GM23338 (cell line): ENCODE measurements at regions not wholly inside any gene's neighbourhood (a gene's known extent, or its start where the extent isn't known, plus 50 kb on each side); places are given as distances from the start of the nearest gene placed in this dataset.

Experiments used
- ATAC-seq: fragments of 200-7000 bp; cut with Tn5 transposase; 3 replicates; pipeline ENCODE4 v1.9.1; 2020
- DNase-seq: peaks from one replicate; pipeline ENCODE4 v3.0.0-alpha.2; 2015; ENCODE audit warnings: low spot score
- H2AFZ ChIP-seq: fragments of 200-600 bp; sonication (generic); 2 replicates; pipeline ENCODE4 v1.8.0; 2016; ENCODE audit warnings: antibody characterized with exemption, mild to moderate bottlenecking, moderate library complexity
- H3F3A ChIP-seq: fragments of 200-600 bp; sonication (generic); replicated peaks from 2 replicates; pipeline ENCODE4 v1.8.0; 2017; ENCODE audit warnings: antibody characterized with exemption, mixed run types, low read depth
- H3K27ac ChIP-seq: fragments of 200-600 bp; sonication (generic); 2 replicates; pipeline ENCODE4 v1.6.1; 2016; ENCODE audit warnings: low read depth
- H3K27me3 ChIP-seq: fragments of 200-600 bp; sonication (generic); 2 replicates; pipeline ENCODE4 v1.8.0; 2016; ENCODE audit warnings: mild to moderate bottlenecking, mixed run types, moderate library complexity; ENCODE audit not compliant: insufficient read depth
- H3K36me3 ChIP-seq: fragments of 200-600 bp; sonication (generic); 2 replicates; pipeline ENCODE4 v1.8.0; 2016; ENCODE audit warnings: mild to moderate bottlenecking; ENCODE audit not compliant: insufficient read depth
- H3K4me1 ChIP-seq: fragments of 200-600 bp; sonication (generic); 2 replicates; pipeline ENCODE4 v1.8.0; 2016; ENCODE audit warnings: mild to moderate bottlenecking, moderate library complexity; ENCODE audit not compliant: insufficient read depth
- H3K4me2 ChIP-seq: fragments of 200-600 bp; sonication (generic); 2 replicates; pipeline ENCODE4 v1.7.1; 2017; ENCODE audit warnings: mixed run types
- H3K4me3 ChIP-seq: fragments of 200-600 bp; sonication (generic); 2 replicates; pipeline ENCODE4 v1.6.1; 2016; ENCODE audit warnings: mixed run types
- H3K79me2 ChIP-seq: fragments of 200-600 bp; sonication (generic); replicated peaks from 2 replicates; pipeline ENCODE4 v1.8.0; 2017; ENCODE audit warnings: mild to moderate bottlenecking; ENCODE audit not compliant: insufficient read depth
- H3K9me2 ChIP-seq: fragments of 200-600 bp; sonication (generic); 2 replicates; pipeline ENCODE4 v1.8.0; 2017; ENCODE audit not compliant: insufficient read depth
- H4K20me1 ChIP-seq: fragments of 200-600 bp; sonication (generic); replicated peaks from 2 replicates; pipeline ENCODE4 v1.8.0; 2017; ENCODE audit warnings: mild to moderate bottlenecking; ENCODE audit not compliant: insufficient read depth
- H3K27ac Mint-ChIP-seq: 2 replicates; pipeline ENCODE4 v1.8.0; 2020; ENCODE audit warnings: inconsistent platforms, mild to moderate bottlenecking, moderate library complexity, mixed read lengths
- H3K27me3 Mint-ChIP-seq: 3 replicates; pipeline ENCODE4 v1.8.0; 2022; ENCODE audit warnings: low read depth, mild to moderate bottlenecking, moderate library complexity, mixed read lengths, inconsistent platforms; ENCODE audit not compliant: insufficient read depth, poor library complexity
- H3K36me3 Mint-ChIP-seq: 3 replicates; pipeline ENCODE4 v1.8.0; 2021; ENCODE audit warnings: low read depth, mild to moderate bottlenecking, inconsistent platforms, moderate library complexity, mixed read lengths
- H3K4me1 Mint-ChIP-seq: 3 replicates; pipeline ENCODE4 v1.8.0; 2020; ENCODE audit warnings: mild to moderate bottlenecking, inconsistent platforms, mixed read lengths
- H3K4me3 Mint-ChIP-seq: 3 replicates; pipeline ENCODE4 v1.8.0; 2021; ENCODE audit warnings: moderate library complexity, mild to moderate bottlenecking, inconsistent platforms, mixed read lengths
- H3K9me3 Mint-ChIP-seq: 3 replicates; pipeline ENCODE4 v1.8.0; 2020; ENCODE audit warnings: moderate library complexity, mild to moderate bottlenecking, inconsistent platforms, mixed read lengths
- CREB1 ChIP-seq: fragments of 250-450 bp; sonication (Bioruptor Pico); IDR thresholded peaks from 2 replicates; pipeline ENCODE4 v1.5.0; 2020; ENCODE audit warnings: low read depth, mild to moderate bottlenecking, moderate library complexity
- EZH2 ChIP-seq: fragments of 200-600 bp; sonication (generic); IDR thresholded peaks from one replicate; pipeline ENCODE4 v1.8.0; 2017; ENCODE audit warnings: antibody characterized with exemption, mild to moderate bottlenecking, low read depth; ENCODE audit not compliant: unreplicated experiment
- JUNB ChIP-seq: IDR thresholded peaks from one replicate; pipeline ENCODE4 v1.6.1; 2016; ENCODE audit warnings: antibody characterized with exemption; ENCODE audit not compliant: unreplicated experiment
- POLR2AphosphoS5 ChIP-seq: IDR thresholded peaks from 2 replicates; pipeline ENCODE4 v1.6.1; 2016; ENCODE audit warnings: antibody characterized with exemption, low read depth
- ZNF114 ChIP-seq: fragments of 250-450 bp; sonication (Bioruptor Pico); IDR thresholded peaks from 2 replicates; pipeline ENCODE4 v1.5.0; 2020; ENCODE audit warnings: mild to moderate bottlenecking, moderate library complexity
- ZNF331 ChIP-seq: fragments of 250-450 bp; sonication (Bioruptor Pico); IDR thresholded peaks from 2 replicates; pipeline ENCODE4 v1.5.0; 2020; ENCODE audit warnings: low read depth, mild to moderate bottlenecking, moderate library complexity
- TF ChIP-seq, protein P1 (sequence below): fragments of 250-450 bp; sonication (Bioruptor Pico); IDR thresholded peaks from 2 replicates; pipeline ENCODE4 v1.5.0; 2020; ENCODE audit warnings: mild to moderate bottlenecking, moderate library complexity
- TF ChIP-seq, protein P2 (sequence below), 2 experiments: fragments of 200-600 bp in 1 of 2; sonication (generic) in 1 of 2; conservative IDR thresholded peaks; 2 replicates each; pipeline versions ENCODE4 v1.5.1 to v1.6.1; 2016 to 2017; ENCODE audit warnings: antibody characterized with exemption in 2 of 2, low read depth in 2 of 2, mild to moderate bottlenecking in 2 of 2, moderate library complexity in 1 of 2

DNA sequence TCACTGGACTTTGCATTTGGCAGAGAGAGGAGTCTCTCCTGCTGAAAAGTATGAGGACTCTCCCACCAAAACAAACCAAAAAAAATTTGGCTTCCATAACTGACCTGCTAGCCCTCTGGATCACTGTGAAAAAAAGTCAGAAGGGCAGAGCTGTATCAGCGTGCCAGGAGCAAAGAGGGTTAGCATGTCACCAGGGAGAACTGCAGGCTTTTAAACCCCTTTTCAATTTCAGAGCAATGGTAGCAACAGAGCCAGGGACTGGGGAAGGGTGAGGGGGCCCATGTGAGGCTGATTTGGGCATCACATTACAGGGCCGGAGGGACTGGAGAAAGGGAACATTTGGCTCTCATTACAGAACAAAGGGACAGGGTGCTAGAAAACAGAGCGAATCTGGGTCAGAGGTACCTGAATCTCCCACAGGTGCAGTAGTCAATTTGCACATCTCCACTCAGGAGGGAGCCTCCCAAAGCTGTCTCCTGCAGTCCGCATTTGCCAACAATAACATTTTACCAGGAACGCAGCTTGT, 185.7 kb upstream of the EYA4 start (continued):
- TF ChIP-seq, protein P1, sequence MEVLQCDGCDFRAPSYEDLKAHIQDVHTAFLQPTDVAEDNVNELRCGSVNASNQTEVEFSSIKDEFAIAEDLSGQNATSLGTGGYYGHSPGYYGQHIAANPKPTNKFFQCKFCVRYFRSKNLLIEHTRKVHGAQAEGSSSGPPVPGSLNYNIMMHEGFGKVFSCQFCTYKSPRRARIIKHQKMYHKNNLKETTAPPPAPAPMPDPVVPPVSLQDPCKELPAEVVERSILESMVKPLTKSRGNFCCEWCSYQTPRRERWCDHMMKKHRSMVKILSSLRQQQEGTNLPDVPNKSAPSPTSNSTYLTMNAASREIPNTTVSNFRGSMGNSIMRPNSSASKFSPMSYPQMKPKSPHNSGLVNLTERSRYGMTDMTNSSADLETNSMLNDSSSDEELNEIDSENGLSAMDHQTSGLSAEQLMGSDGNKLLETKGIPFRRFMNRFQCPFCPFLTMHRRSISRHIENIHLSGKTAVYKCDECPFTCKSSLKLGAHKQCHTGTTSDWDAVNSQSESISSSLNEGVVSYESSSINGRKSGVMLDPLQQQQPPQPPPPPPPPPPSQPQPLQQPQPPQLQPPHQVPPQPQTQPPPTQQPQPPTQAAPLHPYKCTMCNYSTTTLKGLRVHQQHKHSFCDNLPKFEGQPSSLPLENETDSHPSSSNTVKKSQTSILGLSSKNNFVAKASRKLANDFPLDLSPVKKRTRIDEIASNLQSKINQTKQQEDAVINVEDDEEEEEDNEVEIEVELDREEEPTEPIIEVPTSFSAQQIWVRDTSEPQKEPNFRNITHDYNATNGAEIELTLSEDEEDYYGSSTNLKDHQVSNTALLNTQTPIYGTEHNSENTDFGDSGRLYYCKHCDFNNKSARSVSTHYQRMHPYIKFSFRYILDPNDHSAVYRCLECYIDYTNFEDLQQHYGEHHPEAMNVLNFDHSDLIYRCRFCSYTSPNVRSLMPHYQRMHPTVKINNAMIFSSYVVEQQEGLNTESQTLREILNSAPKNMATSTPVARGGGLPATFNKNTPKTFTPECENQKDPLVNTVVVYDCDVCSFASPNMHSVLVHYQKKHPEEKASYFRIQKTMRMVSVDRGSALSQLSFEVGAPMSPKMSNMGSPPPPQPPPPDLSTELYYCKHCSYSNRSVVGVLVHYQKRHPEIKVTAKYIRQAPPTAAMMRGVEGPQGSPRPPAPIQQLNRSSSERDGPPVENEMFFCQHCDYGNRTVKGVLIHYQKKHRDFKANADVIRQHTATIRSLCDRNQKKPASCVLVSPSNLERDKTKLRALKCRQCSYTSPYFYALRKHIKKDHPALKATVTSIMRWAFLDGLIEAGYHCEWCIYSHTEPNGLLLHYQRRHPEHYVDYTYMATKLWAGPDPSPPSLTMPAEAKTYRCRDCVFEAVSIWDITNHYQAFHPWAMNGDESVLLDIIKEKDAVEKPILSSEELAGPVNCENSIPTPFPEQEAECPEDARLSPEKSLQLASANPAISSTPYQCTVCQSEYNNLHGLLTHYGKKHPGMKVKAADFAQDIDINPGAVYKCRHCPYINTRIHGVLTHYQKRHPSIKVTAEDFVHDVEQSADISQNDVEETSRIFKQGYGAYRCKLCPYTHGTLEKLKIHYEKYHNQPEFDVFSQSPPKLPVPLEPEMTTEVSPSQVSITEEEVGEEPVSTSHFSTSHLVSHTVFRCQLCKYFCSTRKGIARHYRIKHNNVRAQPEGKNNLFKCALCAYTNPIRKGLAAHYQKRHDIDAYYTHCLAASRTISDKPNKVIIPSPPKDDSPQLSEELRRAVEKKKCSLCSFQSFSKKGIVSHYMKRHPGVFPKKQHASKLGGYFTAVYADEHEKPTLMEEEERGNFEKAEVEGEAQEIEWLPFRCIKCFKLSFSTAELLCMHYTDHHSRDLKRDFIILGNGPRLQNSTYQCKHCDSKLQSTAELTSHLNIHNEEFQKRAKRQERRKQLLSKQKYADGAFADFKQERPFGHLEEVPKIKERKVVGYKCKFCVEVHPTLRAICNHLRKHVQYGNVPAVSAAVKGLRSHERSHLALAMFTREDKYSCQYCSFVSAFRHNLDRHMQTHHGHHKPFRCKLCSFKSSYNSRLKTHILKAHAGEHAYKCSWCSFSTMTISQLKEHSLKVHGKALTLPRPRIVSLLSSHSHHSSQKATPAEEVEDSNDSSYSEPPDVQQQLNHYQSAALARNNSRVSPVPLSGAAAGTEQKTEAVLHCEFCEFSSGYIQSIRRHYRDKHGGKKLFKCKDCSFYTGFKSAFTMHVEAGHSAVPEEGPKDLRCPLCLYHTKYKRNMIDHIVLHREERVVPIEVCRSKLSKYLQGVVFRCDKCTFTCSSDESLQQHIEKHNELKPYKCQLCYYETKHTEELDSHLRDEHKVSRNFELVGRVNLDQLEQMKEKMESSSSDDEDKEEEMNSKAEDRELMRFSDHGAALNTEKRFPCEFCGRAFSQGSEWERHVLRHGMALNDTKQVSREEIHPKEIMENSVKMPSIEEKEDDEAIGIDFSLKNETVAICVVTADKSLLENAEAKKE (CRISPR knock-in tag) = no peak

DNA sequence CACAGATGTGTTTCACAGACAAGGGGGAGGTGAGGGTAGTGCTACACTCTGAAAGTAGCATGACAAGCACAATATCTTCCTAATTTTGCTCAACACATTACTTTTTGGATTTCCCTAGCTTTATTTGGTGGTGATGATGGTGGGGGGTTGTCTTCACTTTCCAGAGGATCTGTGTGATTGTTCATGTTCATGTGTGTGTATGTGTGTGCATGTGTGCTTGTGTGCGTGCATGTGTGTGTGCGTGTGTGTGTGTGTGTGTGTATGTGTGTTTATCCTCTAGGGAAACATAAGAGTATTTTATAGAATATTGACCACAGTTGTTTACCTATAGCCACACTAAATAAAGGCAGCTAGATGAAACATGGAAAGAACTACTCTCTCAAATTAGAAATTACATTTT, 183.8 kb upstream of the EYA4 start:
- TF ChIP-seq ZNF114 (CRISPR knock-in tag) = no peak

DNA sequence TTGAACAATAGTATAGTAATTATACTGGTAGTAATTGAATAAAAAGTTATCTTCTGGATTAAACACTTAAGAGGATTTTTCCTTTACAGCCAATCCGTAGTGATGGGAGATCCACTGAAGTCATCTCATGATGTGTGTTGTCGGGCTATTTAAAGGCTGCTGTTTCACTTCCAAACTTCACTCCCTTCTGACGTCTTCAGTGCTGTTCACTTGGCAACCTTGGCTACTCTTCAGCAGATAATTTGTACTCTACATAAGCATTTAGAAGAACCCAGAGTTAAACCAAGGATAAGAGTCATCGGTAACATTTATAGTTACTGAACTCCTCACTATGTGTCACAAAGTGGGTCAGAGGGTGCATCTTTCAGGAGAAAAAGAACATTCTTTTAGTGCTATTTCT, 179.1 kb upstream of the EYA4 start:
- Histone ChIP-seq H3K4me1 (no peaks in the 10 kb centered on the region), H4K20me1 (no peaks in the 10 kb centered on the region), H3K4me3 (no peak overlapping the region), H2AFZ (no peak overlapping the region), H3K27me3 (no peaks in the 10 kb centered on the region), H3K27ac (no peak overlapping the region), H3K9me2 (0 out of 2 replicates have a peak, but pooled peaks cover 4% of the 10 kb centered on the region), H3F3A (no peaks in the 10 kb centered on the region), H3K4me2 (no peak overlapping the region), H3K79me2 (no peaks in the 10 kb centered on the region), H3K36me3 (no peaks in the 10 kb centered on the region)
- Mint-ChIP-seq H3K4me3 (no peak overlapping the region), H3K4me1 (peaks cover 1% of the 10 kb centered on the region; the same call in 1 of the 3 replicates), H3K27ac (no peak overlapping the region; the same call in 1 of the 2 replicates), H3K36me3 (no peaks in the 10 kb centered on the region), H3K27me3 (no peaks in the 10 kb centered on the region), H3K9me3 (no peaks in the 10 kb centered on the region)
- ATAC-seq (no peak), DNase-seq (no peak)
- no peak for TF ChIP-seq JUNB
- no peak for TF ChIP-seq ZNF114 (CRISPR knock-in tag)
- no peak for TF ChIP-seq POLR2AphosphoS5
- TF ChIP-seq ZNF331 (CRISPR knock-in tag) = no peak
- no peak for TF ChIP-seq CREB1 (CRISPR knock-in tag)
- TF ChIP-seq, protein P2, sequence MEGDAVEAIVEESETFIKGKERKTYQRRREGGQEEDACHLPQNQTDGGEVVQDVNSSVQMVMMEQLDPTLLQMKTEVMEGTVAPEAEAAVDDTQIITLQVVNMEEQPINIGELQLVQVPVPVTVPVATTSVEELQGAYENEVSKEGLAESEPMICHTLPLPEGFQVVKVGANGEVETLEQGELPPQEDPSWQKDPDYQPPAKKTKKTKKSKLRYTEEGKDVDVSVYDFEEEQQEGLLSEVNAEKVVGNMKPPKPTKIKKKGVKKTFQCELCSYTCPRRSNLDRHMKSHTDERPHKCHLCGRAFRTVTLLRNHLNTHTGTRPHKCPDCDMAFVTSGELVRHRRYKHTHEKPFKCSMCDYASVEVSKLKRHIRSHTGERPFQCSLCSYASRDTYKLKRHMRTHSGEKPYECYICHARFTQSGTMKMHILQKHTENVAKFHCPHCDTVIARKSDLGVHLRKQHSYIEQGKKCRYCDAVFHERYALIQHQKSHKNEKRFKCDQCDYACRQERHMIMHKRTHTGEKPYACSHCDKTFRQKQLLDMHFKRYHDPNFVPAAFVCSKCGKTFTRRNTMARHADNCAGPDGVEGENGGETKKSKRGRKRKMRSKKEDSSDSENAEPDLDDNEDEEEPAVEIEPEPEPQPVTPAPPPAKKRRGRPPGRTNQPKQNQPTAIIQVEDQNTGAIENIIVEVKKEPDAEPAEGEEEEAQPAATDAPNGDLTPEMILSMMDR (conservative IDR thresholded peaks at IDR 0.05; ENCODE audit: low read depth in 2 of 2) = no peak
- no peak for TF ChIP-seq EZH2

More for the DNA sequence above, 183.8 kb upstream of the EYA4 start:
- Mint-ChIP-seq H3K4me1 (peaks cover 36% of the 10 kb centered on the region), H3K27ac (peak overlapping the region; percentile 11; the same call in 1 of the 2 replicates), H3K27me3 (peaks cover 2% of the 10 kb centered on the region), H3K4me3 (no peak overlapping the region), H3K36me3 (no peaks in the 10 kb centered on the region), H3K9me3 (no peaks in the 10 kb centered on the region)
- H3K36me3 ChIP-seq = no peaks in the 10 kb centered on the region
- H3K4me3 ChIP-seq = no peak overlapping the region
- no peaks in the 10 kb centered on the region for H3K27me3 ChIP-seq
- H2AFZ ChIP-seq = peak overlapping the region; percentile 64; the same call in 1 of the 2 replicates
- no peaks in the 10 kb centered on the region for H4K20me1 ChIP-seq
- no peak overlapping the region for H3K27ac ChIP-seq
- peaks cover 24% of the 10 kb centered on the region for H3K4me1 ChIP-seq
- DNase-seq = no peak
- H3K9me2 ChIP-seq = 0 out of 2 replicates have a peak, but pooled peaks cover 4% of the 10 kb centered on the region
- ATAC-seq = no peak
- no peak overlapping the region for H3K4me2 ChIP-seq
- H3F3A ChIP-seq = no peaks in the 10 kb centered on the region
- no peaks in the 10 kb centered on the region for H3K79me2 ChIP-seq
